HCT116 (cell line): ENCODE measurements at regions not wholly inside any gene's neighbourhood (a gene's known extent, or its start where the extent isn't known, plus 50 kb on each side); places are given as distances from the start of the nearest gene placed in this dataset.

Experiments
- ATAC-seq: fragments of 200-7000 bp; cut with Tn5 transposase; 2 replicates; pipeline ENCODE4 v1.9.1; 2020; ENCODE audit warnings: mild to moderate bottlenecking, moderate library complexity
- BruUV-seq: library from RNA; stranded (reverse); fragments of 400-500 nt; replicated peaks from 2 replicates; lab custom pipeline; 2021; lab: Mats Ljungman, UMichigan
- CTCF ChIA-PET: fragments of 300-600 bp; sonication (Branson Sonifier 250); formaldehyde crosslinking; loops from one replicate; lab custom pipeline; 2021; ENCODE audit warnings: antibody characterized with exemption; lab: Charles Lee
- POLR2A ChIA-PET: fragments of 300-600, 350-600 bp; sonication (Branson Sonifier 250); formaldehyde crosslinking; loops from one replicate; lab custom pipeline; 2021; ENCODE audit warnings: antibody characterized with exemption; lab: Charles Lee
- RAD21 ChIA-PET, 2 experiments: fragments of 300-600 bp; sonication (Branson Sonifier 250); formaldehyde crosslinking; loops; one replicate each; lab custom pipeline; 2023; ENCODE audit warnings: low total read pairs in 2 of 2; ENCODE audit not compliant: uncharacterized antibody in 2 of 2, unreplicated experiment in 2 of 2, low non-redundant PET in 1 of 2; lab: Charles Lee
- DNase-seq: peaks from one replicate; pipeline ENCODE4 v3.0.0-alpha.2; 2010; ENCODE audit warnings: low read depth, low spot score
- H2AFZ ChIP-seq: fragments of 200-600 bp; shearing (Covaris generic), sonication (generic); 2 replicates; pipeline ENCODE4 v1.6.1; 2017; ENCODE audit warnings: low read depth, mixed run types, mixed read lengths, antibody characterized with exemption, low read length; ENCODE audit not compliant: poor library complexity, severe bottlenecking
- H3K27ac ChIP-seq: 2 replicates; pipeline ENCODE4 v1.5.1; 2012; ENCODE audit warnings: low read depth, low read length
- H3K27me3 ChIP-seq: fragments of 200-600 bp; sonication (generic); 2 replicates; pipeline ENCODE4 v1.6.1; 2016; ENCODE audit warnings: mixed run types, low read length, mixed read lengths; ENCODE audit not compliant: insufficient read depth
- H3K36me3 ChIP-seq, 2 experiments: fragments of 200-500 bp in 1 of 2; fragments of 200-600 bp in 1 of 2; sonication (Bioruptor generic) in 1 of 2; sonication (generic) in 1 of 2; 2 replicates each; pipeline versions ENCODE4 v1.5.1 to v1.6.1; 2014 to 2016; ENCODE audit warnings: low read length in 2 of 2, inconsistent platforms in 1 of 2, mixed read lengths in 1 of 2, mixed run types in 1 of 2; ENCODE audit not compliant: insufficient read depth in 2 of 2, control insufficient read depth in 1 of 2
- H3K4me1 ChIP-seq, 2 experiments: fragments of 200-600 bp in 1 of 2; sonication (generic) in 1 of 2; 2 replicates each; pipeline versions ENCODE4 v1.5.1 to v1.6.1; 2012 to 2017; ENCODE audit warnings: low read length in 2 of 2, inconsistent platforms in 1 of 2, mild to moderate bottlenecking in 1 of 2, mixed read lengths in 1 of 2, mixed run types in 1 of 2, moderate library complexity in 1 of 2; ENCODE audit not compliant: insufficient read depth in 2 of 2, control insufficient read depth in 1 of 2
- H3K4me2 ChIP-seq: fragments of 200-600 bp; sonication (generic); 2 replicates; pipeline ENCODE4 v1.6.1; 2017; ENCODE audit warnings: mixed run types, low read length, mixed read lengths
- H3K4me3 ChIP-seq, 2 experiments: fragments of 200-600 bp in 1 of 2; sonication (generic) in 1 of 2; replicated peaks in 1 of 2; 2 replicates each; pipeline ENCODE4 v1.5.1; 2011 to 2016; ENCODE audit warnings: low read length in 2 of 2, control low read depth in 1 of 2, low read depth in 1 of 2, mild to moderate bottlenecking in 1 of 2, mixed read lengths in 1 of 2, mixed run types in 1 of 2
- H3K79me2 ChIP-seq: fragments of 200-600 bp; sonication (generic); 2 replicates; pipeline ENCODE4 v1.6.1; 2017; ENCODE audit warnings: mild to moderate bottlenecking, mixed run types, low read length, moderate library complexity, mixed read lengths; ENCODE audit not compliant: insufficient read depth
- H3K9ac ChIP-seq: fragments of 200-600 bp; sonication (generic); 2 replicates; pipeline ENCODE4 v1.6.1; 2016; ENCODE audit warnings: low read length, mixed read lengths
- H3K9me2 ChIP-seq: fragments of 200-600 bp; sonication (generic), shearing (Covaris generic); 2 replicates; pipeline ENCODE4 v1.6.1; 2017; ENCODE audit warnings: mixed run types, mild to moderate bottlenecking, moderate library complexity; ENCODE audit not compliant: insufficient read depth
- H3K9me3 ChIP-seq, 2 experiments: fragments of 200-500 bp in 1 of 2; fragments of 200-600 bp in 1 of 2; sonication (Bioruptor generic) in 1 of 2; sonication (generic) in 1 of 2; 2 replicates each; pipeline ENCODE4 v1.6.1; 2014 to 2017; ENCODE audit warnings: low read length in 2 of 2, mixed read lengths in 2 of 2, inconsistent platforms in 1 of 2, low read depth in 1 of 2, mild to moderate bottlenecking in 1 of 2, mixed run types in 1 of 2, moderate library complexity in 1 of 2; ENCODE audit not compliant: control insufficient read depth in 1 of 2, insufficient read depth in 1 of 2
- H4K20me1 ChIP-seq: fragments of 200-600 bp; sonication (generic), shearing (Covaris generic); 2 replicates; pipeline ENCODE4 v1.6.1; 2017; ENCODE audit warnings: mixed run types, mild to moderate bottlenecking, moderate library complexity; ENCODE audit not compliant: insufficient read depth
- ATF3 ChIP-seq: IDR thresholded peaks from 2 replicates; pipeline ENCODE4 v1.6.1; 2012
- CBX3 ChIP-seq: IDR thresholded peaks from 2 replicates; pipeline ENCODE4 v1.6.1; 2012; ENCODE audit warnings: low read depth
- CEBPB ChIP-seq: IDR thresholded peaks from 2 replicates; pipeline ENCODE4 v1.6.1; 2012; ENCODE audit warnings: low read depth
- EGR1 ChIP-seq: IDR thresholded peaks from 2 replicates; pipeline ENCODE4 v1.6.1; 2012; ENCODE audit warnings: low read depth
- ELF1 ChIP-seq: IDR thresholded peaks from 2 replicates; pipeline ENCODE4 v1.6.1; 2012; ENCODE audit warnings: low read depth, borderline replicate concordance
- EZH2 ChIP-seq: fragments of 200-600 bp; sonication (generic); IDR thresholded peaks from 2 replicates; pipeline ENCODE4 v1.6.1; 2017; ENCODE audit warnings: antibody characterized with exemption, mixed run types
- EZH2phosphoT487 ChIP-seq: fragments of 200-600 bp; IDR thresholded peaks from 2 replicates; pipeline ENCODE4 v1.6.1; 2018; ENCODE audit warnings: antibody characterized with exemption, borderline replicate concordance
- FOSL1 ChIP-seq: IDR thresholded peaks from 2 replicates; pipeline ENCODE4 v1.6.1; 2012; ENCODE audit warnings: low read depth
- JUND ChIP-seq: IDR thresholded peaks from 2 replicates; pipeline ENCODE4 v1.6.1; 2012
- MAX ChIP-seq: IDR thresholded peaks from 2 replicates; pipeline ENCODE4 v1.6.1; 2012
- POLR2AphosphoS5 ChIP-seq: IDR thresholded peaks from 2 replicates; pipeline ENCODE4 v1.6.1; 2011; ENCODE audit warnings: mild to moderate bottlenecking, low read depth, low read length, moderate library complexity
- SP1 ChIP-seq: IDR thresholded peaks from 2 replicates; pipeline ENCODE4 v1.6.1; 2012; ENCODE audit warnings: low read depth
- YY1 ChIP-seq: IDR thresholded peaks from 2 replicates; pipeline ENCODE4 v1.6.1; 2011; ENCODE audit warnings: low read length, low read depth, moderate library complexity, mild to moderate bottlenecking; ENCODE audit not compliant: insufficient replicate concordance; ENCODE audit errors: extremely low read depth
- ZBTB33 ChIP-seq: IDR thresholded peaks from 2 replicates; pipeline ENCODE4 v1.6.1; 2011; ENCODE audit warnings: mild to moderate bottlenecking, low read length, moderate library complexity; ENCODE audit not compliant: insufficient replicate concordance; ENCODE audit errors: extremely low read depth
- ZFX ChIP-seq: fragments of 450-650 bp; IDR thresholded peaks from 2 replicates; pipeline ENCODE4 v1.6.1; 2017
- ZNF274 ChIP-seq: fragments of 200-500 bp; sonication (Bioruptor generic); IDR thresholded peaks from 2 replicates; pipeline ENCODE4 v1.6.1; 2014; ENCODE audit warnings: mild to moderate bottlenecking, low read depth, low read length, inconsistent platforms
- intact Hi-C: fragments of 100-400 bp; cut with micrococcal nuclease; formaldehyde crosslinking; loops from 2 replicates; pipeline ENCODE4 v1.10.0; 2022

GRCh38 chr7:81883801-81884393, 114.0 kb upstream of the HGF start:
- H3K9me3 ChIP-seq = no peaks in the 10 kb centered on the region
- H3K79me2 ChIP-seq = no peaks in the 10 kb centered on the region
- H3K27me3 ChIP-seq = no peaks in the 10 kb centered on the region
- H3K4me1 ChIP-seq = no peaks in the 10 kb centered on the region
- CTCF ChIA-PET = no interaction called here
- intact Hi-C loops = no loop called here
- POLR2A ChIA-PET = no interaction called here
- no peak overlapping the region for H2AFZ ChIP-seq
- RAD21 ChIA-PET = no interaction called here
- TF ChIP-seq FOSL1 (no peak), ZNF274 (no peak), ATF3 (no peak), ZFX (no peak), EZH2phosphoT487 (no peak), EZH2 (no peak), CBX3 (no peak), CEBPB (no peak), YY1 (no peak), MAX (no peak), JUND (no peak)
- BruUV-seq = no TSS peak
- no peaks in the 10 kb centered on the region for H3K36me3 ChIP-seq
- no peak overlapping the region for H3K27ac ChIP-seq
- no peaks in the 10 kb centered on the region for H4K20me1 ChIP-seq
- DNase-seq (no peak), ATAC-seq (no peak)
- no peak overlapping the region for H3K4me3 ChIP-seq
- no peak overlapping the region for H3K9ac ChIP-seq
- no peaks in the 10 kb centered on the region for H3K9me2 ChIP-seq
- H3K4me2 ChIP-seq = no peak overlapping the region

GRCh38 chr7:81882086-81882485, 112.2 kb upstream of the HGF start:
- CTCF ChIA-PET = no interaction called here
- ATAC-seq (no peak), DNase-seq (no peak)
- Histone ChIP-seq H3K9ac (no peak overlapping the region), H3K27me3 (no peaks in the 10 kb centered on the region), H3K4me2 (no peak overlapping the region), H3K4me1 (no peaks in the 10 kb centered on the region), H2AFZ (no peak overlapping the region), H3K9me2 (no peaks in the 10 kb centered on the region), H3K79me2 (no peaks in the 10 kb centered on the region), H3K36me3 (no peaks in the 10 kb centered on the region), H4K20me1 (no peaks in the 10 kb centered on the region), H3K4me3 (no peak overlapping the region), H3K27ac (no peak overlapping the region), H3K9me3 (no peaks in the 10 kb centered on the region)
- intact Hi-C loops = no loop called here
- BruUV-seq = no TSS peak
- POLR2A ChIA-PET = no interaction called here
- RAD21 ChIA-PET = no interaction called here
- TF ChIP-seq ZFX = no peak
- TF ChIP-seq CBX3 = no peak
- TF ChIP-seq ZBTB33 = no peak
- no peak for TF ChIP-seq POLR2AphosphoS5
- TF ChIP-seq ELF1 = no peak
- TF ChIP-seq SP1 = no peak
- no peak for TF ChIP-seq EGR1
- no peak for TF ChIP-seq CEBPB
- TF ChIP-seq EZH2 = no peak
